MCF 10A (cell line): ENCODE measurements at regions not wholly inside any gene's neighbourhood (a gene's known extent, or its start where the extent isn't known, plus 50 kb on each side); places are given as distances from the start of the nearest gene placed in this dataset.
A peak's percentile ranks its signal among the peaks of the same experiment; 100 is the strongest.
"Not testable (repeated sequence)": the region's sequence is repeated elsewhere in the genome, so short reads cannot be mapped to it uniquely, and the experiment has no call there.

Experiments used
- BruUV-seq: library from RNA; stranded (reverse); fragments of 400-500 nt; replicated peaks from 2 replicates; lab custom pipeline; 2021; lab: Mats Ljungman, UMichigan
- CTCF ChIA-PET: fragments of 300-600 bp; sonication (Branson Sonifier 250); formaldehyde crosslinking; extraction: SDS; loops from one replicate; lab custom pipeline; 2021; ENCODE audit warnings: antibody characterized with exemption, inconsistent platforms; lab: Yijun Ruan, JAX
- POLR2A ChIA-PET: fragments of 300-600, 350-650 bp; sonication (Branson Sonifier 250); formaldehyde crosslinking; extraction: SDS; loops from one replicate; lab custom pipeline; 2020; ENCODE audit warnings: antibody characterized with exemption, inconsistent platforms; lab: Yijun Ruan, JAX
- DNase-seq: peaks from one replicate; pipeline ENCODE4 v3.0.0-alpha.2; 2018; ENCODE audit not compliant: unreplicated experiment
- H3K27ac Mint-ChIP-seq: one replicate; pipeline ENCODE4 v1.8.0; 2022; ENCODE audit warnings: mild to moderate bottlenecking, low read depth, mixed read lengths; ENCODE audit not compliant: unreplicated experiment
- H3K27me3 Mint-ChIP-seq: one replicate; pipeline ENCODE4 v1.8.0; 2022; ENCODE audit warnings: mixed read lengths; ENCODE audit not compliant: insufficient read depth, unreplicated experiment
- H3K36me3 Mint-ChIP-seq: one replicate; pipeline ENCODE4 v1.8.0; 2022; ENCODE audit warnings: mild to moderate bottlenecking, moderate library complexity, mixed read lengths; ENCODE audit not compliant: insufficient read depth, unreplicated experiment
- H3K4me1 Mint-ChIP-seq: one replicate; pipeline ENCODE4 v1.8.0; 2022; ENCODE audit warnings: mixed read lengths; ENCODE audit not compliant: insufficient read depth, unreplicated experiment
- H3K4me3 Mint-ChIP-seq: one replicate; pipeline ENCODE4 v1.8.0; 2022; ENCODE audit warnings: mild to moderate bottlenecking, moderate library complexity, mixed read lengths; ENCODE audit not compliant: unreplicated experiment
- H3K9me3 Mint-ChIP-seq: one replicate; pipeline ENCODE4 v1.8.0; 2022; ENCODE audit warnings: mixed read lengths; ENCODE audit not compliant: unreplicated experiment
- intact Hi-C: fragments of 100-400 bp; cut with micrococcal nuclease; formaldehyde crosslinking; loops from 2 replicates; pipeline ENCODE4 v1.14.1; 2022
- TF ChIP-seq, protein P1 (sequence below): fragments of 200-600 bp; IDR thresholded peaks from one replicate; pipeline ENCODE4 v1.8.0; 2022; ENCODE audit warnings: antibody characterized with exemption, mild to moderate bottlenecking; ENCODE audit not compliant: unreplicated experiment

DNA sequence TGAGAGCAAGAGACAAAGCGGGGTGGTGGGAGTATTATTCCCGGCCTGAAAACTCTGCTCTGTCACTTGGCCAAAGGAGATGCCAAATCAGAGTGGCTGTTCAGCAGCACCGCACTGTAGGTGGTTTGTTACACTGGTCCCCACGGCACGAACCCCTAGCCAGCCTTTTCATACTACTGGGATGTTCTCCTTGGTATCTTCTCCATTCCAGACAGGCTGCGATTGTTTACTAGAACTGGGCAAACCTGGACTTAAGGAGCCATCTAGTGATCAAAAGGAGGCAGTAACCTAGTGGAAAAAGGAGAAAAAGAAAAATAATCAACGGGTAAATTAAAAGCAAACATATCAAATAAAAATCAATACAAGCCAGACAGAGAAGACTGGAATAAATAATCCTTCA lies 58.9 kb upstream of the TMTC2 start:
- ChIA-PET CTCF (interaction anchor here (0.7 to 1.5 kb wide), 7 partner anchors 10 to 243 kb away, joined by 3 to 8 read pairs (median 6); no protein-coding TSS in a partner anchor), POLR2A (no interaction called here)
- intact Hi-C loops: loop anchor here (1.0 to 10.0 kb wide), 3 partner anchors 100 to 983 kb away; no protein-coding TSS in a partner anchor
- H3K9me3 Mint-ChIP-seq: no peaks in the 10 kb centered on the region
- H3K36me3 Mint-ChIP-seq: no peaks in the 10 kb centered on the region
- no TSS peak for BruUV-seq
- no peaks in the 10 kb centered on the region for H3K27me3 Mint-ChIP-seq
- H3K4me3 Mint-ChIP-seq: no peak overlapping the region
- peaks cover 6% of the 10 kb centered on the region for H3K4me1 Mint-ChIP-seq
- peak; percentile 52 for DNase-seq
- H3K27ac Mint-ChIP-seq: no peak overlapping the region
- TF ChIP-seq, protein P1, sequence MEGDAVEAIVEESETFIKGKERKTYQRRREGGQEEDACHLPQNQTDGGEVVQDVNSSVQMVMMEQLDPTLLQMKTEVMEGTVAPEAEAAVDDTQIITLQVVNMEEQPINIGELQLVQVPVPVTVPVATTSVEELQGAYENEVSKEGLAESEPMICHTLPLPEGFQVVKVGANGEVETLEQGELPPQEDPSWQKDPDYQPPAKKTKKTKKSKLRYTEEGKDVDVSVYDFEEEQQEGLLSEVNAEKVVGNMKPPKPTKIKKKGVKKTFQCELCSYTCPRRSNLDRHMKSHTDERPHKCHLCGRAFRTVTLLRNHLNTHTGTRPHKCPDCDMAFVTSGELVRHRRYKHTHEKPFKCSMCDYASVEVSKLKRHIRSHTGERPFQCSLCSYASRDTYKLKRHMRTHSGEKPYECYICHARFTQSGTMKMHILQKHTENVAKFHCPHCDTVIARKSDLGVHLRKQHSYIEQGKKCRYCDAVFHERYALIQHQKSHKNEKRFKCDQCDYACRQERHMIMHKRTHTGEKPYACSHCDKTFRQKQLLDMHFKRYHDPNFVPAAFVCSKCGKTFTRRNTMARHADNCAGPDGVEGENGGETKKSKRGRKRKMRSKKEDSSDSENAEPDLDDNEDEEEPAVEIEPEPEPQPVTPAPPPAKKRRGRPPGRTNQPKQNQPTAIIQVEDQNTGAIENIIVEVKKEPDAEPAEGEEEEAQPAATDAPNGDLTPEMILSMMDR: peak; percentile 46

DNA sequence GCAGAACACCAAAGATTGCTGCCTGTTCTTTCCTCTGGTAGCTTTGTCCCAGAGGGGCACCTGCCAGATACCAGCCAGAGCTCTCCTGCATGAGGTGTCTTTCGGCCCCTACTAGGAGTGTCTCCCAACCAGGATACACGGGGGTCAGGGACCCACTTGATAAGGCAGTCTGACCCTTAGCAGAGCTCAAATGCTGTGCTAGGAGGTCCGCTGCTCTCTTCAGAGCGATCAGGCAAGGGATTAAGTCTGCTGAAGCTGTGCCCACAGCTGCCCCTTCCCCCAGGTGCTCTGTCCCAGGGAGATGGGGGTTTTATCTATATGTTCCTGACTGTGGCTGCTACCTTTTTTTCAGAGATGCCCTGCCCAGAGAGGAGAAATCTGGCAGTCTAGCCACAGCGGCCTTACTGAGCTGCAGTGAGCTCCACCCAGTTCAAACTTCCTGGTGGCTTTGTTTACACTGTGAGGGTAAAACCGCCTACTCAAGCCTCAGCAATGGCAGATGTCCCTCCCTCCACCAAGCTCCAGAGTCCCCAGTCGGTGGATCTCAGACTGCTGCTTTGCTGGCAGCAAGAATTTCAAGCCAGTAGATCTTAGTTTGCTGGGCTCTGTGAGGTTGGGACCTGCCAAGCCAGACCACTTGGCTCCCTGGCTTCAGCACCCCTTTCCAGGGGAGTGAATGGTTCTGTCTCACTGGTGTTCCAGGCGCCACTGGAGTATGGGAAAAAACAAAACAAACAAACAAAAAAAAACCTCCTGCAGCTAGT lies 52.0 kb upstream of the TMTC2 start:
- intact Hi-C loops, BruUV-seq, H3K4me3 Mint-ChIP-seq, H3K36me3 Mint-ChIP-seq, H3K27me3 Mint-ChIP-seq, H3K9me3 Mint-ChIP-seq, H3K4me1 Mint-ChIP-seq, DNase-seq, H3K27ac Mint-ChIP-seq: not testable (repeated sequence)
- CTCF ChIA-PET: interaction anchor here (0.6 to 1.2 kb wide), 5 partner anchors 8 to 1999 kb away, joined by 3 to 6 read pairs (median 4); no protein-coding TSS in a partner anchor
- POLR2A ChIA-PET: interaction anchor here (0.8 kb wide), 1 partner anchor 9 kb away, joined by 4 read pairs; no protein-coding TSS in a partner anchor

DNA sequence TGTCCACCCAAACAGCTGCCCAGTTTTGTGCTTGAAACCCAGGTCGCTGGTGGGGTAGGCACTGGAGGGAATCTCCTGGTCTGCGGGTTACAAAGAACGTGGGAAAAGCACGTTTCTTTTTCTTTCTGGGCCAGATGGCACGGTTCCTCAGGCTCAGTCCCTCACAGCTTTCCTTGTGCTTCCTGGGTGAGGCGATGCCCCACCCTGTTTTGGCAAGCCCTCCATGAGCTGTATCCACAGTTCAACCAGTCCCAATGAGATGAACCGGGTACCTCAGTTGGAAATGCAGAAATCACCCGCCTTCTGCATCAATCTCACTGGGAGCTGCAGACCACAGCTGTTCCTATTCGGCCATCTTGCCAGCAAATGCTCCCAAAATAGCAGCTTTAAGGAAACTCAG lies 51.4 kb upstream of the TMTC2 start:
- BruUV-seq: no TSS peak
- POLR2A ChIA-PET: interaction anchor here (0.8 kb wide), 1 partner anchor 8 kb away, joined by 4 read pairs; no protein-coding TSS in a partner anchor
- Mint-ChIP-seq H3K36me3 (no peaks in the 10 kb centered on the region), H3K9me3 (no peaks in the 10 kb centered on the region), H3K27ac (no peak overlapping the region), H3K27me3 (no peaks in the 10 kb centered on the region), H3K4me3 (no peak overlapping the region), H3K4me1 (no peaks in the 10 kb centered on the region)
- no peak for DNase-seq
- intact Hi-C loops: no loop called here
- TF ChIP-seq, protein P1: no peak
- CTCF ChIA-PET: interaction anchor here (0.6 to 0.9 kb wide), 3 partner anchors 8 to 1188 kb away, joined by 3 to 6 read pairs (median 4); no protein-coding TSS in a partner anchor
